Chondrocyte (in vitro differentiated cells): ENCODE measurements at regions not wholly inside any gene's neighbourhood (a gene's known extent, or its start where the extent isn't known, plus 50 kb on each side); places are given as distances from the start of the nearest gene placed in this dataset.

Experiments used
- DNase-seq: peaks from one replicate; pipeline ENCODE4 v3.0.0; 2021; ENCODE audit warnings: mixed read lengths, low spot score
- H3K27ac Mint-ChIP-seq: one replicate; pipeline ENCODE4 v1.8.0; 2021; ENCODE audit warnings: mild to moderate bottlenecking, moderate library complexity, mixed read lengths; ENCODE audit not compliant: unreplicated experiment
- H3K27me3 Mint-ChIP-seq: 2 replicates; pipeline ENCODE4 v1.8.0; 2021; ENCODE audit warnings: low read depth, mixed read lengths
- H3K36me3 Mint-ChIP-seq: 2 replicates; pipeline ENCODE4 v1.8.0; 2021; ENCODE audit warnings: low read depth, mixed read lengths
- H3K4me1 Mint-ChIP-seq: 2 replicates; pipeline ENCODE4 v1.8.0; 2021; ENCODE audit warnings: low read depth, mild to moderate bottlenecking, mixed read lengths
- H3K4me3 Mint-ChIP-seq: one replicate; pipeline ENCODE4 v1.8.0; 2021; ENCODE audit warnings: mild to moderate bottlenecking, moderate library complexity, mixed read lengths; ENCODE audit not compliant: unreplicated experiment
- H3K9me3 Mint-ChIP-seq: 2 replicates; pipeline ENCODE4 v1.8.0; 2021; ENCODE audit warnings: low read depth, mixed read lengths
- TF ChIP-seq, protein P1 (sequence below): fragments of 200-600 bp; sonication (generic); IDR thresholded peaks from 2 replicates; pipeline ENCODE4 v1.5.0; 2021; ENCODE audit warnings: antibody characterized with exemption, mild to moderate bottlenecking, moderate library complexity

DNA sequence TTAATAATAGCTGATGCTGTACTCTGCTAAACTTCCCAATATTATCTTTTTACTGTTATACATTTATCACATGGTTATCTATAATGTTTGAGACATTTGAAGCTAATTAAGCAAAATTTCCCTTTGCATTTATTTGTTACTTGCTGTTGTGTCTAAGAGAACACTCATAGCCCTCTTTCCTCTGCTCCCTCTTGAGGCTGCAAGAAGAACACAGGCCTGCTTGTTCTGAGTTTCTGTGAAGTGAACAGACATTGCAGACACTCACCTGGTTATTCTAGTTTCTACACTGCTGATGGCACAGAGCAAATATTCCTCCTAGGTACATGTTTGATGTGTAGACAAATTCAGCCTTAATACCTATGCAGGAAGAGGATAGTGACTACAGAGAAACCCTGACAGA is 367.8 kb downstream of the GASK1B start:
- no peak for DNase-seq
- H3K27ac Mint-ChIP-seq: no peak overlapping the region
- H3K36me3 Mint-ChIP-seq: no peaks in the 10 kb centered on the region
- peaks cover 19% of the 10 kb centered on the region for H3K9me3 Mint-ChIP-seq
- H3K27me3 Mint-ChIP-seq: no peaks in the 10 kb centered on the region
- peaks cover 18% of the 10 kb centered on the region for H3K4me1 Mint-ChIP-seq
- TF ChIP-seq, protein P1, sequence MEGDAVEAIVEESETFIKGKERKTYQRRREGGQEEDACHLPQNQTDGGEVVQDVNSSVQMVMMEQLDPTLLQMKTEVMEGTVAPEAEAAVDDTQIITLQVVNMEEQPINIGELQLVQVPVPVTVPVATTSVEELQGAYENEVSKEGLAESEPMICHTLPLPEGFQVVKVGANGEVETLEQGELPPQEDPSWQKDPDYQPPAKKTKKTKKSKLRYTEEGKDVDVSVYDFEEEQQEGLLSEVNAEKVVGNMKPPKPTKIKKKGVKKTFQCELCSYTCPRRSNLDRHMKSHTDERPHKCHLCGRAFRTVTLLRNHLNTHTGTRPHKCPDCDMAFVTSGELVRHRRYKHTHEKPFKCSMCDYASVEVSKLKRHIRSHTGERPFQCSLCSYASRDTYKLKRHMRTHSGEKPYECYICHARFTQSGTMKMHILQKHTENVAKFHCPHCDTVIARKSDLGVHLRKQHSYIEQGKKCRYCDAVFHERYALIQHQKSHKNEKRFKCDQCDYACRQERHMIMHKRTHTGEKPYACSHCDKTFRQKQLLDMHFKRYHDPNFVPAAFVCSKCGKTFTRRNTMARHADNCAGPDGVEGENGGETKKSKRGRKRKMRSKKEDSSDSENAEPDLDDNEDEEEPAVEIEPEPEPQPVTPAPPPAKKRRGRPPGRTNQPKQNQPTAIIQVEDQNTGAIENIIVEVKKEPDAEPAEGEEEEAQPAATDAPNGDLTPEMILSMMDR: peak; percentile 64
- no peak overlapping the region for H3K4me3 Mint-ChIP-seq

- Mint-ChIP-seq H3K4me1 (peaks cover 9% of the 10 kb centered on the region), H3K4me3 (no peak overlapping the region), H3K9me3 (peaks cover 19% of the 10 kb centered on the region), H3K27me3 (no peaks in the 10 kb centered on the region), H3K36me3 (no peaks in the 10 kb centered on the region), H3K27ac (no peak overlapping the region)
- TF ChIP-seq, protein P1: no peak
- no peak for DNase-seq
Measured at GRCh38 chr4:157803845-157804521, 368.8 kb downstream of the GASK1B start.

DNA sequence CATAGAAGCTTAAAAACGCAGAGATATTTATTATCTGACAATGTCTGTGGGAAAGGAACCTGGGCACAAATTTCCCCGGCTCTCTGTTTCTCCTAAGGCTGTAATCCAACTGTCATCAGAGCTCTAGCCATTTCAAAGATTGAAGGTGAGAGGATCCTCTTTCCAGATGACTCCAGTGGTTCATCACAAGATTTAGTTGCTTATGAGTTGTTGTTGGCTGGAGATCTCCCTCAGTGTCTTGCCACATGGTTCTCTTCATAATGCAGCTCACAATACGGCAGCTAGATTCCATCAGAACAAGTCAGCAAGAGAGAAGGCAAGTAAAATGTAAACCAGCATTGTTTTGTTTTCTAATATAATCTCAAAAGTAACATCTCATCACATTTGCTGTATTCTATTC is 369.4 kb downstream of the GASK1B start:
- peaks cover 4% of the 10 kb centered on the region for H3K4me1 Mint-ChIP-seq
- TF ChIP-seq, protein P1: no peak
- DNase-seq: no peak
- H3K27me3 Mint-ChIP-seq: no peaks in the 10 kb centered on the region
- H3K27ac Mint-ChIP-seq: no peak overlapping the region
- no peaks in the 10 kb centered on the region for H3K36me3 Mint-ChIP-seq
- peaks cover 17% of the 10 kb centered on the region for H3K9me3 Mint-ChIP-seq
- H3K4me3 Mint-ChIP-seq: no peak overlapping the region

DNA sequence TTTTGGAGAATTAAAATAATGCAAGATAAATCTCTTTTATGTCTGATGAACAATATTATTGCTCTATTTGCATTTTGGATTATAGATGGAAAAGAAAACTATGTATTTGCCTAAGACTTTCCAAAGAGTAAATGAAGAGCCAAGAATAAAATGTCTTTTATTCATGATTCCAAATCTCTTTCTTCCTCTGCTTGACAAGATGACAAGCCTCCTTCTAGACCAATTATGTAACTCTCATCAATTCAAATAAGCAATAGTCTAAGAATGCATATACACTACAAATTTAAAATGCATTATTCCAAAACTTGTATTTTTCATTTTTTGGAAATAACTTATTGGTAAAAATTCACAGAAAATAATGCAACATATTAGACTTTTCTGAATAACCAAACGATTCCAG is 377.3 kb downstream of the GASK1B start:
- Mint-ChIP-seq H3K27me3 (no peaks in the 10 kb centered on the region), H3K4me1 (no peaks in the 10 kb centered on the region), H3K9me3 (peaks cover 4% of the 10 kb centered on the region), H3K4me3 (no peak overlapping the region), H3K27ac (no peak overlapping the region), H3K36me3 (no peaks in the 10 kb centered on the region)
- DNase-seq: no peak
- TF ChIP-seq, protein P1: no peak

DNA sequence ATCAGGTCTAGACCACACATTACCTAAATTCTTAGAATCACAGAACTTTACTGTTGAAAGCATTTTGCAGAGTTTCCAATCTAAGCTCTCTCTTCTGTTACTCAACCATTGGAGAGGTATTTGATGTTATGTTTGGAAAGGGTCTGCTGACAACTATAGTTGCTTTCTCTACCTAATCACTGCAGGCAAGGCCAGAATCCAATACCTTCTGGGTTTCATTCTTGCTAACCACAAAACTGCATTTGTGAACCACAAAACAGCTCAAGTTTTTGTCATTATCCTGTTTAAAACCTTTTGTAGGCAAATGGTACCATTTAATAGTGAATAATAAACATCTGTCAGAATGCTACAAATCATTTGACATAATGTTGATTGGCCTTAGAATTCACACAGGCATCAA is 380.1 kb downstream of the GASK1B start:
- H3K27me3 Mint-ChIP-seq: no peaks in the 10 kb centered on the region
- H3K9me3 Mint-ChIP-seq: no peaks in the 10 kb centered on the region
- no peaks in the 10 kb centered on the region for H3K36me3 Mint-ChIP-seq
- TF ChIP-seq, protein P1: no peak
- no peak overlapping the region for H3K4me3 Mint-ChIP-seq
- peaks cover 4% of the 10 kb centered on the region for H3K4me1 Mint-ChIP-seq
- DNase-seq: no peak
- H3K27ac Mint-ChIP-seq: no peak overlapping the region
